ENCODE measurements at regions not wholly inside any gene's neighbourhood (a gene's known extent, or its start where the extent isn't known, plus 50 kb on each side); places are given as distances from the start of the nearest gene placed in this dataset.

GRCh38 chr2:167438206-167438605, 549.9 kb downstream of the XIRP2 start:
- no peak overlapping the region for H2AFZ ChIP-seq (ENCODE audit: low read depth, low read length)
- H3K4me2 ChIP-seq (ENCODE audit: low read length), result no peak overlapping the region
- H3K36me3 ChIP-seq (ENCODE audit: insufficient read depth, low read length), result no peaks in the 10 kb centered on the region
- H3K27me3 ChIP-seq (ENCODE audit: insufficient read depth, low read depth, low read length), result no peaks in the 10 kb centered on the region
- H3K4me3 ChIP-seq (ENCODE audit: low read length), result no peak overlapping the region
- no peak overlapping the region for H3K9ac ChIP-seq (ENCODE audit: low read length)
- H3K79me2 ChIP-seq (replicated peaks; ENCODE audit: insufficient read depth, low read length), result no peaks in the 10 kb centered on the region
- TF ChIP-seq SMC3 (conservative IDR thresholded peaks at IDR 0.05; ENCODE audit: poor library complexity), result no peak
- TF ChIP-seq, protein P1, sequence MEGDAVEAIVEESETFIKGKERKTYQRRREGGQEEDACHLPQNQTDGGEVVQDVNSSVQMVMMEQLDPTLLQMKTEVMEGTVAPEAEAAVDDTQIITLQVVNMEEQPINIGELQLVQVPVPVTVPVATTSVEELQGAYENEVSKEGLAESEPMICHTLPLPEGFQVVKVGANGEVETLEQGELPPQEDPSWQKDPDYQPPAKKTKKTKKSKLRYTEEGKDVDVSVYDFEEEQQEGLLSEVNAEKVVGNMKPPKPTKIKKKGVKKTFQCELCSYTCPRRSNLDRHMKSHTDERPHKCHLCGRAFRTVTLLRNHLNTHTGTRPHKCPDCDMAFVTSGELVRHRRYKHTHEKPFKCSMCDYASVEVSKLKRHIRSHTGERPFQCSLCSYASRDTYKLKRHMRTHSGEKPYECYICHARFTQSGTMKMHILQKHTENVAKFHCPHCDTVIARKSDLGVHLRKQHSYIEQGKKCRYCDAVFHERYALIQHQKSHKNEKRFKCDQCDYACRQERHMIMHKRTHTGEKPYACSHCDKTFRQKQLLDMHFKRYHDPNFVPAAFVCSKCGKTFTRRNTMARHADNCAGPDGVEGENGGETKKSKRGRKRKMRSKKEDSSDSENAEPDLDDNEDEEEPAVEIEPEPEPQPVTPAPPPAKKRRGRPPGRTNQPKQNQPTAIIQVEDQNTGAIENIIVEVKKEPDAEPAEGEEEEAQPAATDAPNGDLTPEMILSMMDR (IDR thresholded peaks at IDR 0.05; ENCODE audit: poor library complexity, severe bottlenecking), result no peak
- TF ChIP-seq TAF1 (IDR thresholded peaks at IDR 0.05; ENCODE audit: low read depth), result no peak
- TF ChIP-seq, protein P2, sequence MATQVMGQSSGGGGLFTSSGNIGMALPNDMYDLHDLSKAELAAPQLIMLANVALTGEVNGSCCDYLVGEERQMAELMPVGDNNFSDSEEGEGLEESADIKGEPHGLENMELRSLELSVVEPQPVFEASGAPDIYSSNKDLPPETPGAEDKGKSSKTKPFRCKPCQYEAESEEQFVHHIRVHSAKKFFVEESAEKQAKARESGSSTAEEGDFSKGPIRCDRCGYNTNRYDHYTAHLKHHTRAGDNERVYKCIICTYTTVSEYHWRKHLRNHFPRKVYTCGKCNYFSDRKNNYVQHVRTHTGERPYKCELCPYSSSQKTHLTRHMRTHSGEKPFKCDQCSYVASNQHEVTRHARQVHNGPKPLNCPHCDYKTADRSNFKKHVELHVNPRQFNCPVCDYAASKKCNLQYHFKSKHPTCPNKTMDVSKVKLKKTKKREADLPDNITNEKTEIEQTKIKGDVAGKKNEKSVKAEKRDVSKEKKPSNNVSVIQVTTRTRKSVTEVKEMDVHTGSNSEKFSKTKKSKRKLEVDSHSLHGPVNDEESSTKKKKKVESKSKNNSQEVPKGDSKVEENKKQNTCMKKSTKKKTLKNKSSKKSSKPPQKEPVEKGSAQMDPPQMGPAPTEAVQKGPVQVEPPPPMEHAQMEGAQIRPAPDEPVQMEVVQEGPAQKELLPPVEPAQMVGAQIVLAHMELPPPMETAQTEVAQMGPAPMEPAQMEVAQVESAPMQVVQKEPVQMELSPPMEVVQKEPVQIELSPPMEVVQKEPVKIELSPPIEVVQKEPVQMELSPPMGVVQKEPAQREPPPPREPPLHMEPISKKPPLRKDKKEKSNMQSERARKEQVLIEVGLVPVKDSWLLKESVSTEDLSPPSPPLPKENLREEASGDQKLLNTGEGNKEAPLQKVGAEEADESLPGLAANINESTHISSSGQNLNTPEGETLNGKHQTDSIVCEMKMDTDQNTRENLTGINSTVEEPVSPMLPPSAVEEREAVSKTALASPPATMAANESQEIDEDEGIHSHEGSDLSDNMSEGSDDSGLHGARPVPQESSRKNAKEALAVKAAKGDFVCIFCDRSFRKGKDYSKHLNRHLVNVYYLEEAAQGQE (IDR thresholded peaks at IDR 0.05; ENCODE audit: borderline replicate concordance), result no peak
- TF ChIP-seq POLR2AphosphoS5 (IDR thresholded peaks at IDR 0.05), result no peak
- no peak for TF ChIP-seq RAD21 (conservative IDR thresholded peaks at IDR 0.05)
- no peaks in the 10 kb centered on the region for H3K9me3 ChIP-seq (ENCODE audit: low read length)
- H4K20me1 ChIP-seq (ENCODE audit: insufficient read depth), result no peaks in the 10 kb centered on the region
- H3K27ac ChIP-seq (ENCODE audit: low read length), result no peak overlapping the region
- H3K9me2 ChIP-seq (ENCODE audit: insufficient read depth, low read length), result no peaks in the 10 kb centered on the region
- H3F3A ChIP-seq (ENCODE audit: insufficient read depth, low read length, poor library complexity, severe bottlenecking), result no peaks in the 10 kb centered on the region

- H3K27me3 ChIP-seq (ENCODE audit: insufficient read depth, low read depth, low read length), result no peaks in the 10 kb centered on the region
- no peaks in the 10 kb centered on the region for H3K36me3 ChIP-seq (ENCODE audit: insufficient read depth, low read length)
- H3K4me3 ChIP-seq (ENCODE audit: low read length), result no peak overlapping the region
- no peak overlapping the region for H3K9ac ChIP-seq (ENCODE audit: low read length)
- no peaks in the 10 kb centered on the region for H3K79me2 ChIP-seq (replicated peaks; ENCODE audit: insufficient read depth, low read length)
- H3K4me2 ChIP-seq (ENCODE audit: low read length), result no peak overlapping the region
- no peak overlapping the region for H2AFZ ChIP-seq (ENCODE audit: low read depth, low read length)
- TF ChIP-seq TAF1 (IDR thresholded peaks at IDR 0.05; ENCODE audit: low read depth) (no peak), EZH2 (IDR thresholded peaks at IDR 0.05; ENCODE audit: borderline replicate concordance, insufficient read depth, low read length, poor library complexity, severe bottlenecking) (no peak), RAD21 (conservative IDR thresholded peaks at IDR 0.05) (no peak), POLR2AphosphoS5 (IDR thresholded peaks at IDR 0.05) (no peak), EP300 (conservative IDR thresholded peaks at IDR 0.05; ENCODE audit: poor library complexity, severe bottlenecking) (no peak), MXI1 (conservative IDR thresholded peaks at IDR 0.05; ENCODE audit: poor library complexity, severe bottlenecking) (no peak), SMC3 (conservative IDR thresholded peaks at IDR 0.05; ENCODE audit: poor library complexity) (no peak)
- TF ChIP-seq, protein P1 (IDR thresholded peaks at IDR 0.05; ENCODE audit: poor library complexity, severe bottlenecking), result no peak
- TF ChIP-seq, protein P2 (IDR thresholded peaks at IDR 0.05; ENCODE audit: borderline replicate concordance), result no peak
- H3K9me3 ChIP-seq (ENCODE audit: low read length), result no peaks in the 10 kb centered on the region
- no peak overlapping the region for H3K27ac ChIP-seq (ENCODE audit: low read length)
- no peaks in the 10 kb centered on the region for H4K20me1 ChIP-seq (ENCODE audit: insufficient read depth)
- no peaks in the 10 kb centered on the region for H3F3A ChIP-seq (ENCODE audit: insufficient read depth, low read length, poor library complexity, severe bottlenecking)
- no peaks in the 10 kb centered on the region for H3K9me2 ChIP-seq (ENCODE audit: insufficient read depth, low read length)
These were observed 543.7 kb downstream of the XIRP2 start for GRCh38 chr2:167431949-167432348.

All from neural cell (in vitro differentiated cells).